C4-2B (cell line): ENCODE measurements at regions not wholly inside any gene's neighbourhood (a gene's known extent, or its start where the extent isn't known, plus 50 kb on each side); places are given as distances from the start of the nearest gene placed in this dataset.

Source experiments
- H3K27ac ChIP-seq: fragments of 450-650 bp; 2 replicates; pipeline ENCODE4 v1.5.1; 2017
- ZFX ChIP-seq: fragments of 450-650 bp; IDR thresholded peaks from 2 replicates; pipeline ENCODE4 v1.6.1; 2017
- TF ChIP-seq, protein P1 (sequence below): fragments of 450-650 bp; conservative IDR thresholded peaks from 2 replicates; pipeline ENCODE4 v1.5.1; 2017; ENCODE audit warnings: mild to moderate bottlenecking

GRCh38 chr3:194287977-194288706, 63.0 kb downstream of the CPN2 start:
- no peak overlapping the region for H3K27ac ChIP-seq
- no peak for TF ChIP-seq ZFX
- TF ChIP-seq, protein P1, sequence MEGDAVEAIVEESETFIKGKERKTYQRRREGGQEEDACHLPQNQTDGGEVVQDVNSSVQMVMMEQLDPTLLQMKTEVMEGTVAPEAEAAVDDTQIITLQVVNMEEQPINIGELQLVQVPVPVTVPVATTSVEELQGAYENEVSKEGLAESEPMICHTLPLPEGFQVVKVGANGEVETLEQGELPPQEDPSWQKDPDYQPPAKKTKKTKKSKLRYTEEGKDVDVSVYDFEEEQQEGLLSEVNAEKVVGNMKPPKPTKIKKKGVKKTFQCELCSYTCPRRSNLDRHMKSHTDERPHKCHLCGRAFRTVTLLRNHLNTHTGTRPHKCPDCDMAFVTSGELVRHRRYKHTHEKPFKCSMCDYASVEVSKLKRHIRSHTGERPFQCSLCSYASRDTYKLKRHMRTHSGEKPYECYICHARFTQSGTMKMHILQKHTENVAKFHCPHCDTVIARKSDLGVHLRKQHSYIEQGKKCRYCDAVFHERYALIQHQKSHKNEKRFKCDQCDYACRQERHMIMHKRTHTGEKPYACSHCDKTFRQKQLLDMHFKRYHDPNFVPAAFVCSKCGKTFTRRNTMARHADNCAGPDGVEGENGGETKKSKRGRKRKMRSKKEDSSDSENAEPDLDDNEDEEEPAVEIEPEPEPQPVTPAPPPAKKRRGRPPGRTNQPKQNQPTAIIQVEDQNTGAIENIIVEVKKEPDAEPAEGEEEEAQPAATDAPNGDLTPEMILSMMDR, result no peak
